NCI-H1694 (cell line): ENCODE measurements at regions not wholly inside any gene's neighbourhood (a gene's known extent, or its start where the extent isn't known, plus 50 kb on each side); places are given as distances from the start of the nearest gene placed in this dataset.
A peak's percentile ranks its signal among the peaks of the same experiment; 100 is the strongest.

Experiments used
- DNase-seq: peaks from one replicate; lab custom pipeline; 2025; lab: John Stamatoyannopoulos, UW

- DNase-seq: no peak
Measured at GRCh38 chr5:30051976-30052375, 1141.5 kb upstream of the CDH6 start.

- DNase-seq: no peak
Measured at GRCh38 chr5:30050056-30050815, 1143.2 kb upstream of the CDH6 start.

- DNase-seq: no peak
Measured at GRCh38 chr5:30042677-30043076, 1150.8 kb upstream of the CDH6 start.

GRCh38 chr5:30041831-30042385 is 1151.6 kb upstream of the CDH6 start:
- no peak for DNase-seq

DNA sequence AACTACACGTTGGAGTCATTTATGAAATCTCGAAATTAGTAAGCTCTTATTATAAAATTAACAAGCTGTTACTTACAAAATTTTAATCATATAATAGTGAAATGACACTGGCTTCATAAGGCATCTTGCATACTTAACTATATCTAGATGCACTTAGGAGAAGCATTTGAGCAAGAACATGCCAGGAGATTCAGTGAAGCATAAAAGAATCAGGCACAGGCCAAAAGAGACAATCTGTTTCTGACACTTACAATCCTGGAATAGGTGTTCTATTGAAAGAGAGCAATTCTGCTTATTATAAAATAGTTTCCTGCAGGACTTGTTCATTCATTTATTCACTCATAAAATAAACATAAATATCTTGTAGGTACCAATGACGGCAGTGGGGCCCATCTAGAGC is 1152.2 kb upstream of the CDH6 start:
- DNase-seq: no peak

DNA sequence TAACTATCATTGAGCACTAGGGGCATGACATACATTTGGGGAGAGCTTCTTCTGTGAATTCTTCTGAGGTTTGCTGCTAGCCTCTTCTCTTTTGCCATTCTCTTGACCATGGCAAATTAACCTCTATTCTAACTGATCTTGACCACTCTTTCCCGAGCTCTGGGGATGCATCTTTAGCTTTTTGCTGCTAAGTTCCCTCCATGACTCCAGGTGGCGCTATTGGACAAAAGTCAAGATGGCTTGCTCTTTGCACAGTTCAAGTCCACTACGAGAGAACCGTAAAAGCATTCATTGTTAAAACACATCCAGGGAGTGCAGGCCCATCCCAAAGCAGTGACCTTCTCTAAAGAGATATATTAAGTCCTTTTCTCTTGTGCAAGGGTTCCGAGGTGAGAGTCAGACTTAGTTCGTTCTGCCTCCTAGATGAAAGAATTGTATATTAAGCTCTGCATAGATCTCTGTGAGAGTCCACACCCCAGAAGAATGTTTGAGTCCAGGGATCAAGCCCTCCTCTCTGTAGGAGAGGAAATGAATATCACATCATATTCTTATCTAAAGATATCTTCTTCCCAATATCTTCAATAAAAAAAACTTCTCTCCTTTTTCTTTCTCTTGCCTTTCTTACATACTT is 1152.9 kb upstream of the CDH6 start:
- peak; percentile 18 for DNase-seq

DNA sequence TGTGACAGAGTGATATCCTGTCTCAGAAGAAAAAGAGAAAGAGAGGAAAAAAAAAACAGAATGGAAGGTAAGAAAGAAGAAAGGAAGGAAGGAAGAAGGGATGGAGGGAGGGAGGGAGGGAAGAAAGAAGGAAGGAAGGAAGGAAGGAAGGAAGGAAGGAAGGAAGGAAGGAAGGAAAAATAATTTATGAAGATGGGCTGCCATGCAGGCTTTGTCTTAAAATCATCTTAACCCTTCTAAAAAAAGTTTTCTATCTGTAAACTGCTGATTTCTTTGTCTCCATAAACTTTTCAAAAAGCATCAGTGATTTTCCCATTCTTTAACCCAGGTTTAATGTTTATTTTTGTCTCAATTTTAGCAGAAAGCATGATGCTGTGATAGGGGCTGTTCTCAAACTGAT is 1154.1 kb upstream of the CDH6 start:
- no peak for DNase-seq

- no peak for DNase-seq
Measured at GRCh38 chr5:30034870-30035269, 1158.6 kb upstream of the CDH6 start.

DNA sequence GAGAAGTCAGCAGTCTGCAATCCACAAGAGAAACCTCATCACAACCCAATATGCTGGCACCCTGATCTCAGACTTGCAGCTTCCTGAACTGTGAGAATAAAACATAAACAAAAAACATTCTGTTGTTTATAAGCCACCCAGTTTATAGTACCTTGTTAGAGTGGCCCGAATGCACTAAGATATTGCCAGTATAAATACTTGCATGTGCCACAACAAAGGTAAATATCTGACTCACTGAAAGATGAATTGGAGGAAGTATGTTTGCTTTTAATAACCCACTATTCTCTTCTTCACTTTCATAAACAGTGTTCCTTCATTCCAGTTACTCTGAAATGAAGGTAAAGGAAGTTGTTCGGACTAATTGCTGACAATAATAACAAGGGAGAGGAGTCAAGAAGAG is 1163.4 kb upstream of the CDH6 start:
- DNase-seq: no peak

DNA sequence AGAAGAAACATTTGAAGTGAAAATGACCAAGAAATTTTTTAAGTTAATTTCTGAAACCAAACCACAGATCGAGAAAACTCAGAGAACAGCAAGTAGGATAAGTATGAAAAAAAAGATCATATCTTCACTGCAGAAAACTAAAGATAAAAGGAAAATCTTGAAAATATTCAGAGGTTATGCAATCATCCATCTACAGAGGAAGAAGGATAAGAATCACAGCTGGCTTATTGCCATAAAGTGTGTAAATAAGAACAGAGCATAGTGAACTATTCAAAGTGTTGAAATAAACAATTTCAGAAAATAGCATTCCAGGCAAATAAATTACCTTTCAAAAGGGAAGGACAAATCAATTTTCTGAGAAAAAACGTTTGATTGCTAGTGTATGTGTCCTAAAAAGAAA is 1191.7 kb upstream of the CDH6 start:
- no peak for DNase-seq

GRCh38 chr5:30000231-30000630 is 1193.3 kb upstream of the CDH6 start:
- no peak for DNase-seq

DNA sequence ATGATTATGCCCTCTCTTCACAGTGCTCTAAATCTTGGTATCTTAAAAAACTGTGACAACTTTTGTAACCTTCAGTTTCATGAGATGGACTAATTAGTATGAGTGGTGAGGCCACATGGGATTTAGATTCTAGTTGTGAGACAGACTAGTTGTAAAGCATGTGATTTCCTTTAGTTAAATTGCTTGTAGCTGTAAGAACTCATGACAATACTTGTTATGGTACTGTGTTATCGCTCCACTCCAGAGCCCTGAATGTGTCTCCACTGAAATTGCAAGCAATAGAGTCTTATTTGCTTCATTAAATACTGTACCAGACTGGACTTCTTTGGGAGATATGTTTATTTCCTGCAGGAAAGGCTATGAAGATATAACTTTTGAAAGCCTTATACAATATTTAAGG is 1198.3 kb upstream of the CDH6 start:
- no peak for DNase-seq

DNA sequence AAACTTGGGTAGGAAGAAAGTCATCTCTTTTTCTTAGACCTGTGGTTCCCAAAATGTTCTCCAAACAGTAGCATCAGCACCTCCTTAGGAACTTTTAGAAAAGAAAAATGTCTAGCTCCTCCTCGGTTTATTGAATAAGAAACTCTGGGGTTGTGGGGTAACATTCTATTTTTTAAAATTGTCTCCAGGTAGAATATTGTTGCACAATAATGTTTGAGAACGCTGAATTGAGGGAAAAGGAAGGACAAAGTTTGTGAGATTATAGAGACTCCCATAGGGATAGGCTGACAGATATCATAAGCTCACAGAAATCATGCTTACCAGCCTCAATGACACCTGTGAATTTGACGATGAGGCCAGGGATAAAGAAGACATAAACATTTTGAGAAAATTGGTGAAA is 1199.0 kb upstream of the CDH6 start:
- no peak for DNase-seq

DNA sequence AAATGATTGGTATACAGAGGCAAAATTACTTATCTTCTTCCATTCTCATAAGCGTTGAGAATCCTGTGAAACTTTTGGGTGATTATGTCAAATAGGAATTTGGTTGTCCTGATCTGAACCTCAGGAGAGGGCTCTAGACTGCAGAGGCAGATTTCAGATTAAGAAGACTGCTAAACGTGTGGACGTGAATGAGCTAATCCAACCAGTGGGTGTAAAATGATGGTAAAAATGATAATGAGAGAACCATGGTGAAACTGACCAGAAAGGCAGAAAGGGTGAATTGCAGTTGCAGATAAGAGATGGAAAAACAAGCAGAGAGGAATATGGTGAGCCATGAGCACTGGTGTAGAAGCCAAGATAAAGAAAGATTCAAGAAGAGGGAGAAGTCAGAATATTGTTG is 1200.2 kb upstream of the CDH6 start:
- no peak for DNase-seq

- no peak for DNase-seq
Measured at GRCh38 chr5:29992248-29992647, 1201.2 kb upstream of the CDH6 start.

GRCh38 chr5:29990681-29991080 is 1202.8 kb upstream of the CDH6 start:
- no peak for DNase-seq

DNA sequence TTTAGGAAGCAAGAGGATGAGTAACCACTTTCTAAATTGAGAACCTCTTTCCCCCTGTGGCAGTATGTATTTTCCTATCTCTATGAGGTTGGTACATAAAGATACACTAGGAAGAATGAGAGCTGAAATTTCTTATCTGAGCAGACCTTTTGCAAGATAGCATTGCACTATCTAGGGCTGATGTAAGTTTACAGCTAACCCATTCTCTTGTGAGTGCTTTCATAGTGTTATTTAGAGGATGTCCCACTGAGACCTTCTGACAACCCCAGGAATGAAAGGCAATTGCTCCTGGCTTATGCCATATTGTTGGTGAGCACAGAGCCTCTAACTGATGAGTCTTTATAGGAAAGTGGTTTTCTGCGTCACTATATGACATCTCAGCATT is 1209.3 kb upstream of the CDH6 start:
- no peak for DNase-seq

DNA sequence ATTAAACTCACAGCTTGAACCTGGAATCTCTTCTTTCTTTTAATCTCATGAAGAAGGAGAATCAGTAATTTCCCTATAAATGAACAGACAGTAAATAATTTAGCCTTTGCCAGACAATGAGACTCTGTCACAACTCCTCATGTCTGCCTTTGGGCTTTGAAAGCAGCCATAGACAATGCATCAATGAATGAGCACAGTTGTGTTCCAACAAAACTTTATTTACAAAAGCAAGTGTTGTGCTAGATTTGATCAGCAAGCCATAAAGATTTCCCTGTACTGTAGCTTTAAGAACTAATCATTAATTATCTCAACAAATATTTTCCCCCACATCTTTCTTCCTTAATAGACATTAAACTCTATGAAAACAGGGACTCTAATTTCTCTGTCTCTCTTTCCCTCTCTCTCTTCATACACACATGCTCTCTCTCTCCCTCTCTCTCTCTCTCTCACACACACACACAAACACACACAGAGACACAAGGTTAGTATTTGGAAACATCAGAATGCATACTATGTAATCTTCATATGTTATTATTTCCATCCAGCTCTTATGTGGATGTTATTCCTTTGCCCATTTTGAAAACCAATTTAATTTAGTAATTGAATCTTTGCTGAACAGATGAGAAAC is 1209.8 kb upstream of the CDH6 start:
- DNase-seq: no peak

DNA sequence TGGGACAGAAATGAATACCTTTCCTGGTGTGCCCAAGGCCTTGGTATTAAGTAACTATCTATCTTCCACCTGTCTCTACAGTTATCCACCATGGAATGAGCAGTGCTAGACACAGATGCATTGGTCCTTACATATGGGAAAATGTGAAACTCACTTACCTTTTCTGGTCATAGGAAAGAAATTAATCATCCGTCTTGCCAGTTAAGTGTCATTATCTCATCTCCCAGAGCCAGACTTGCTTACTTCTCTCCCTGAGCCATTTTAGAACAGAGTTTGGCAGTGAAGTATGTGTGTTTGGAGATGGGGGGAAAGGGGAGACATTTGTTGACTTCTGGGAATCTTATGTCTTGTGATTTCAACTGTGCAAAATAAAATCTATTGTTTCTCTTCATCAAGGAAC is 1211.0 kb upstream of the CDH6 start:
- DNase-seq: no peak

GRCh38 chr5:29972597-29972996 is 1220.9 kb upstream of the CDH6 start:
- no peak for DNase-seq

GRCh38 chr5:29963956-29964355 is 1229.5 kb upstream of the CDH6 start:
- DNase-seq: no peak

GRCh38 chr5:29960323-29960722 is 1233.2 kb upstream of the CDH6 start:
- no peak for DNase-seq

DNA sequence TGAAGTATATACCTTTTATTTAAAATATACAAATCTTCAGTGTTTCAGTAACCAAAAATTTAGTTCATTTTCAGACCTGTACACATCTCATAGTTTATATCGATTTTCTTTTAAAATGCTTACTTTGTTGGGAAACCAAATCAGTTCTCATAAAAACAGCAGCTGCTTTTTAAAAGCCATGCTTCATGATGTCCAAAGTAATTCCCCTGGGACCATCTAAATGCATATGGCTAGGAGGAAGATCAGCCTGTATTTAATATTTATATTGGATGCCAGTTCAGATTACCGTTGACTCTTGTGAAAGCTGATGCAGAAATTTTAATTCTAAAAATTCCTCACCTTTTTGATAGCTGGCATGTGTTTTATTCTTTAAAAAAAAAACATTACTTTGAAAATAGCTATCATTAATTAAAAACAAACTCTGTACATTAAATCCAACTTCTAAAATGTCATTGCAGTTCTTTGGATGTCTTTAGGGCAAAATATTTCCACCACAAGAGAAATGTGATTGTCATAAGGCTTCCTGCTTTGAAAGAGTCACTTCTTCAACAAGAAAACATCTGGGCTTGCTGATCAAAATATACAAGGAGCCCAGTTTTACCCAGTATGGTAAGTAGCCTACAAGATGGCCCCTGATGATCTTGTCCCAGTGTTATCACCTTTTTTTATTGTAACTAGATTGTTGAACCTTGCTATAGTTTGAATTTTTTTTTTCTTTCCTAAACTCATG is 1242.9 kb upstream of the CDH6 start:
- DNase-seq: no peak
